WTC11 (cell line): ENCODE measurements at regions not wholly inside any gene's neighbourhood (a gene's known extent, or its start where the extent isn't known, plus 50 kb on each side); places are given as distances from the start of the nearest gene placed in this dataset.

Experiments used
- ATAC-seq: fragments of 200-7000 bp; cut with Tn5 transposase; 2 replicates; pipeline ENCODE4 v1.10.0; 2021; ENCODE audit warnings: mild to moderate bottlenecking, moderate library complexity
- CTCF ChIA-PET: fragments of 300-600 bp; sonication (Branson Sonifier 250); formaldehyde crosslinking; loops from one replicate; lab custom pipeline; 2021; ENCODE audit warnings: antibody characterized with exemption; lab: Charles Lee
- POLR2A ChIA-PET: fragments of 350-600 bp; sonication (Branson Sonifier 250); formaldehyde crosslinking; loops from one replicate; lab custom pipeline; 2021; ENCODE audit warnings: antibody characterized with exemption; lab: Charles Lee
- DNase-seq: peaks from one replicate; pipeline ENCODE4 v3.0.0; 2021; ENCODE audit warnings: low spot score
- H3K27ac Mint-ChIP-seq: 2 replicates; pipeline ENCODE4 v1.8.0; 2021; ENCODE audit warnings: mixed read lengths
- H3K27me3 Mint-ChIP-seq: 2 replicates; pipeline ENCODE4 v1.8.0; 2021; ENCODE audit warnings: low read depth, mild to moderate bottlenecking, moderate library complexity, mixed read lengths
- H3K36me3 Mint-ChIP-seq: 2 replicates; pipeline ENCODE4 v1.8.0; 2021; ENCODE audit warnings: mixed read lengths
- H3K4me1 Mint-ChIP-seq: 2 replicates; pipeline ENCODE4 v1.8.0; 2022; ENCODE audit warnings: mixed read lengths
- H3K4me3 Mint-ChIP-seq: 2 replicates; pipeline ENCODE4 v1.8.0; 2021; ENCODE audit warnings: mild to moderate bottlenecking, moderate library complexity, mixed read lengths
- H3K9me3 Mint-ChIP-seq: 2 replicates; pipeline ENCODE4 v1.8.0; 2021; ENCODE audit warnings: mixed read lengths
- ATF2 ChIP-seq: sonication (generic); formaldehyde crosslinking; IDR thresholded peaks from 2 replicates; pipeline ENCODE4 v1.8.1; 2022; ENCODE audit warnings: low read depth, missing genetic modification reagents, borderline replicate concordance
- CBFB ChIP-seq: sonication (generic); formaldehyde crosslinking; IDR thresholded peaks from 2 replicates; pipeline ENCODE4 v1.8.1; 2022; ENCODE audit warnings: mild to moderate bottlenecking, low read depth, missing genetic modification reagents
- CREB1 ChIP-seq: sonication (generic); formaldehyde crosslinking; IDR thresholded peaks from 2 replicates; pipeline ENCODE4 v1.8.0; 2023; ENCODE audit warnings: mild to moderate bottlenecking, missing genetic modification reagents
- CTCF ChIP-seq: fragments of 200-600 bp; IDR thresholded peaks from 2 replicates; pipeline ENCODE4 v1.8.0; 2022; ENCODE audit warnings: antibody characterized with exemption
- FOXP1 ChIP-seq: sonication (generic); formaldehyde crosslinking; IDR thresholded peaks from 2 replicates; pipeline ENCODE4 v1.8.0; 2022; ENCODE audit warnings: missing genetic modification reagents, mild to moderate bottlenecking, moderate library complexity, borderline replicate concordance
- GABPB1 ChIP-seq: sonication (generic); formaldehyde crosslinking; IDR thresholded peaks from 2 replicates; pipeline ENCODE4 v1.8.1; 2023; ENCODE audit warnings: mild to moderate bottlenecking, missing genetic modification reagents
- HMGA2 ChIP-seq: fragments of 250-450 bp; sonication (Bioruptor Pico); IDR thresholded peaks from 2 replicates; pipeline ENCODE4 v1.4.0; 2021; ENCODE audit warnings: mild to moderate bottlenecking, moderate library complexity
- HMGXB4 ChIP-seq: sonication (generic); formaldehyde crosslinking; IDR thresholded peaks from 2 replicates; pipeline ENCODE4 v1.8.1; 2023; ENCODE audit warnings: mild to moderate bottlenecking, moderate library complexity, missing genetic modification reagents
- KAT7 ChIP-seq: sonication (generic); formaldehyde crosslinking; IDR thresholded peaks from 2 replicates; pipeline ENCODE4 v1.8.1; 2023; ENCODE audit warnings: missing genetic modification reagents, mild to moderate bottlenecking, borderline replicate concordance
- NR1H2 ChIP-seq: sonication (generic); formaldehyde crosslinking; IDR thresholded peaks from 2 replicates; pipeline ENCODE4 v1.9.0; 2021; ENCODE audit warnings: mild to moderate bottlenecking, moderate library complexity, missing genetic modification reagents
- NR2C2 ChIP-seq: sonication (generic); formaldehyde crosslinking; IDR thresholded peaks from 2 replicates; pipeline ENCODE4 v1.8.0; 2022; ENCODE audit warnings: mild to moderate bottlenecking, missing genetic modification reagents
- PREB ChIP-seq: sonication (generic); formaldehyde crosslinking; IDR thresholded peaks from 2 replicates; pipeline ENCODE4 v1.8.1; 2022; ENCODE audit warnings: mild to moderate bottlenecking, missing genetic modification reagents, moderate library complexity, borderline replicate concordance
- STAT6 ChIP-seq: sonication (generic); formaldehyde crosslinking; conservative IDR thresholded peaks from 2 replicates; pipeline ENCODE4 v1.8.1; 2023; ENCODE audit warnings: mild to moderate bottlenecking, low read depth, missing genetic modification reagents, moderate library complexity
- TCF7 ChIP-seq: sonication (generic); formaldehyde crosslinking; IDR thresholded peaks from 2 replicates; pipeline ENCODE4 v1.8.0; 2022; ENCODE audit warnings: mild to moderate bottlenecking, low read depth, missing genetic modification reagents, moderate library complexity
- USF2 ChIP-seq: sonication (generic); formaldehyde crosslinking; IDR thresholded peaks from 2 replicates; pipeline ENCODE4 v1.8.1; 2023; ENCODE audit warnings: mild to moderate bottlenecking, missing genetic modification reagents, moderate library complexity
- ZNF281 ChIP-seq: sonication (generic); formaldehyde crosslinking; IDR thresholded peaks from 2 replicates; pipeline ENCODE4 v1.8.0; 2023; ENCODE audit warnings: mild to moderate bottlenecking, missing genetic modification reagents
- ZNF317 ChIP-seq: sonication (generic); formaldehyde crosslinking; IDR thresholded peaks from 2 replicates; pipeline ENCODE4 v1.8.1; 2023; ENCODE audit warnings: low read depth, mild to moderate bottlenecking, moderate library complexity, missing genetic modification reagents, borderline replicate concordance
- ZNF532 ChIP-seq: fragments of 250-450 bp; sonication (Bioruptor Pico); IDR thresholded peaks from 2 replicates; pipeline ENCODE4 v1.9.0; 2021; ENCODE audit warnings: mild to moderate bottlenecking, borderline replicate concordance
- ZNF671 ChIP-seq: fragments of 250-450 bp; sonication (Bioruptor Pico); IDR thresholded peaks from 2 replicates; pipeline ENCODE4 v1.8.0; 2021; ENCODE audit warnings: mild to moderate bottlenecking

- TF ChIP-seq CREB1 (CRISPR knock-in tag): no peak
- TF ChIP-seq USF2 (CRISPR knock-in tag): no peak
- TF ChIP-seq FOXP1 (CRISPR knock-in tag): no peak
- no peak for TF ChIP-seq ZNF317 (CRISPR knock-in tag)
- TF ChIP-seq HMGXB4 (CRISPR knock-in tag): no peak
- TF ChIP-seq PREB (CRISPR knock-in tag): no peak
- no peak for TF ChIP-seq NR2C2
- no peak for TF ChIP-seq ATF2 (CRISPR knock-in tag)
- no peak for TF ChIP-seq GABPB1
- TF ChIP-seq NR1H2: no peak
- no peak for TF ChIP-seq CTCF
- no peak for TF ChIP-seq STAT6 (CRISPR knock-in tag)
- TF ChIP-seq ZNF532 (CRISPR knock-in tag): no peak
- no peak for TF ChIP-seq HMGA2
- TF ChIP-seq TCF7 (CRISPR knock-in tag): no peak
- no peak for TF ChIP-seq KAT7 (CRISPR knock-in tag)
- no peak for TF ChIP-seq ZNF281 (CRISPR knock-in tag)
- TF ChIP-seq CBFB (CRISPR knock-in tag): no peak
- TF ChIP-seq ZNF671: no peak
- POLR2A ChIA-PET: no interaction called here
- Mint-ChIP-seq H3K27ac (no peak overlapping the region), H3K4me1 (peaks cover 45% of the 10 kb centered on the region), H3K36me3 (no peaks in the 10 kb centered on the region), H3K9me3 (no peaks in the 10 kb centered on the region), H3K4me3 (no peak overlapping the region), H3K27me3 (peaks cover 99% of the 10 kb centered on the region)
- DNase-seq (no peak), ATAC-seq (no peak)
- CTCF ChIA-PET: interaction anchor here (0.7 to 0.8 kb wide), 2 partner anchors 114 to 143 kb away, joined by 3 read pairs; no protein-coding TSS in a partner anchor
These were observed 134.8 kb downstream of the TMEM174 start for GRCh38 chr5:73307645-73308355.
